Urinary bladder (tissue), 3 donors: ENCODE measurements at regions not wholly inside any gene's neighbourhood (a gene's known extent, or its start where the extent isn't known, plus 50 kb on each side); places are given as distances from the start of the nearest gene placed in this dataset.

Source experiments
- DNase-seq: peaks from one replicate; pipeline ENCODE4 v3.0.0-alpha.2; 2015; ENCODE audit errors: extremely low spot score
- H3K27ac ChIP-seq: one replicate; pipeline ENCODE4 v1.5.1; 2013; ENCODE audit warnings: low read depth, mild to moderate bottlenecking, moderate library complexity
- H3K36me3 ChIP-seq: one replicate; pipeline ENCODE4 v1.6.1; 2013; ENCODE audit warnings: mild to moderate bottlenecking, moderate library complexity; ENCODE audit not compliant: insufficient read depth
- H3K4me1 ChIP-seq: one replicate; pipeline ENCODE4 v1.6.1; 2013; ENCODE audit warnings: mild to moderate bottlenecking, moderate library complexity; ENCODE audit not compliant: insufficient read depth
- H3K4me3 ChIP-seq: one replicate; pipeline ENCODE4 v1.5.1; 2013; ENCODE audit warnings: low read depth, low read length
- WGBS: extraction: QIAGEN DNeasy Blood & Tissue Kit; methylation state at CpG from one replicate; pipeline ENCODE4 v1.1.7; 2013; 5-methylcytosine and 5-hydroxymethylcytosine counted together
- donor health status: healthy with polysubstance abuse.
- donor health status: healthy.

DNA sequence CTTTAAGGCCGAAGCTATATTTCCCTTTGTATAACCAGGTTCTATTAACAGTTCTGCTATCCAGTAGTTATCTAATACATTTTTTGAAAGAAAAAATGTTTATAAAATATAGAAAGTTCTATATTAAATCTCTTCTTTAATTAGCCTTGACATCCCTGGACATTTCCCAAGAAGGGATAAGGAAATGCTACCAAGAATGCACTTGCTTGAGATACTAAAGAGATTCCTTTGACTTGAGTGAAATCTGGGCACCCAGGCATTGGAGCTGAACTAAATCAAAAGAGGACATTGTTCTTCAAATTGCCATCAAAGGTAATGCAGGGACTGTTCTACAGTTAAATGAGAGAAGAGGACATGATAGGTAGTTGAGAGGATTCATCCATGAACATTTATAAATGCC is 535.9 kb upstream of the FAT3 start:
- no peaks in the 10 kb centered on the region for H3K36me3 ChIP-seq
- DNase-seq, result no peak
- H3K27ac ChIP-seq, result no peak overlapping the region
- WGBS, result 85% methylated on average over 1 of the region's 1 CpG
- no peak overlapping the region for H3K4me3 ChIP-seq
- H3K4me1 ChIP-seq, result no peaks in the 10 kb centered on the region

DNA sequence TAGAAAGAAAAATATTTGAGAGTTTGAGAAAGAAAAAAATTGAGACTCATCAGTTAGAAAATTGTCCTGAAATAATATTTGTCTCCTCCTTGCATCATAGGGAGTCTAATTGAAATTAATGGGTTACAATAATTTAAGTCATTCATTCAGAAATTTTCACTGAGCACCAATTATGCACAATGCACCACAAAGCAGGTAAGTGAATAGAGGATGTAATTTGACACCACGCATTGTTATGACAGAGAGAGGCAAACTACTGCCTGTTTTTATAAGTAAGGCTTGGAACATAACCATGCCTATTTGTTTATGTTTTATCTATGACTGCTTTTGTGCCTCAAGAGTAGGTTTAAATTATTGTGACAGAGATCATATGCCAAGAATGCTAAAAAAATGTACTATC is 537.9 kb upstream of the FAT3 start:
- H3K36me3 ChIP-seq, result no peaks in the 10 kb centered on the region
- H3K27ac ChIP-seq, result no peak overlapping the region
- 79% methylated on average over 1 of the region's 1 CpG for WGBS

GRCh38 chr11:91686281-91686680 is 538.3 kb upstream of the FAT3 start:
- H3K4me3 ChIP-seq, result no peak overlapping the region
- no peaks in the 10 kb centered on the region for H3K36me3 ChIP-seq
- no peak overlapping the region for H3K27ac ChIP-seq
- DNase-seq, result no peak
- H3K4me1 ChIP-seq, result no peaks in the 10 kb centered on the region
- WGBS, result 72% methylated on average over 3 of the region's 3 CpGs

More for the DNA sequence above, 537.9 kb upstream of the FAT3 start:
- H3K4me3 ChIP-seq, result no peak overlapping the region
- DNase-seq, result no peak
- no peaks in the 10 kb centered on the region for H3K4me1 ChIP-seq

GRCh38 chr11:91673705-91674104 is 550.9 kb upstream of the FAT3 start:
- no peak overlapping the region for H3K27ac ChIP-seq
- H3K4me1 ChIP-seq, result no peaks in the 10 kb centered on the region
- no peaks in the 10 kb centered on the region for H3K36me3 ChIP-seq
- no peak overlapping the region for H3K4me3 ChIP-seq
- no peak for DNase-seq
- 85% methylated on average over 1 of the region's 1 CpG for WGBS

- H3K27ac ChIP-seq, result no peak overlapping the region
- no peaks in the 10 kb centered on the region for H3K36me3 ChIP-seq
- no peaks in the 10 kb centered on the region for H3K4me1 ChIP-seq
- no peak for DNase-seq
- no peak overlapping the region for H3K4me3 ChIP-seq
- 79% methylated on average over 3 of the region's 3 CpGs for WGBS
These were observed 560.1 kb upstream of the FAT3 start for GRCh38 chr11:91664521-91664920.

- no peaks in the 10 kb centered on the region for H3K4me1 ChIP-seq
- WGBS, result 39% methylated on average over 1 of the region's 1 CpG
- no peak overlapping the region for H3K27ac ChIP-seq
- H3K4me3 ChIP-seq, result no peak overlapping the region
- DNase-seq, result no peak
- H3K36me3 ChIP-seq, result no peaks in the 10 kb centered on the region
These were observed 564.6 kb upstream of the FAT3 start for GRCh38 chr11:91660036-91660435.

- no peaks in the 10 kb centered on the region for H3K4me1 ChIP-seq
- WGBS, result 39% methylated on average over 2 of the region's 2 CpGs
- H3K27ac ChIP-seq, result no peak overlapping the region
- no peak overlapping the region for H3K4me3 ChIP-seq
- DNase-seq, result peak; percentile 17
- H3K36me3 ChIP-seq, result no peaks in the 10 kb centered on the region
These were observed 569.9 kb upstream of the FAT3 start for GRCh38 chr11:91654686-91655085.

- DNase-seq, result no peak
- Histone ChIP-seq H3K4me3 (no peak overlapping the region), H3K4me1 (no peaks in the 10 kb centered on the region), H3K27ac (no peak overlapping the region), H3K36me3 (no peaks in the 10 kb centered on the region)
- WGBS, result 84% methylated on average over 2 of the region's 2 CpGs
These were observed 571.4 kb upstream of the FAT3 start for GRCh38 chr11:91653079-91653754.

- 39% methylated on average over 5 of the region's 5 CpGs for WGBS
These were observed 573.8 kb upstream of the FAT3 start for GRCh38 chr11:91650802-91651201.

DNA sequence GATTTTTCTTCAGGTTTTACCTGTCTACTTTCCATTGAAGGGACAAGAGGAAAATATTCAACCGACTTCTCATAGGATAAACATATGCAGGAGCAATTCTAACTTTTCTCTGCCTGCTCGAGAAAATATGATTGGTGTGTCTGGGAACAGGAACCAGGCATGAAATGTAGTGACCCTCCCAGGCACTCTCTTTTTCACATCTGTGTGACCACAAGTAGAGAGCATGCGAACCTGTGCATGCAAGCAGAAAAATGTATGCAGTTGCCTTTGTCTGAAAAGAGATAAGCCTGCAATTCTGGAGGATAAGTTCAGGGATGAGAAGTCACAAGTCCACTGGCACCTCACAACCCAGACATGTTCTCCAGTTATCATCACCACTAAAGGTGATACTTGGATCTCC is 583.5 kb upstream of the FAT3 start:
- H3K4me3 ChIP-seq, result no peak overlapping the region
- H3K36me3 ChIP-seq, result no peaks in the 10 kb centered on the region
- no peaks in the 10 kb centered on the region for H3K4me1 ChIP-seq
- WGBS, result 95% methylated on average over 3 of the region's 3 CpGs
- DNase-seq, result no peak
- no peak overlapping the region for H3K27ac ChIP-seq

More at GRCh38 chr11:91650802-91651201, 573.8 kb upstream of the FAT3 start:
- no peaks in the 10 kb centered on the region for H3K36me3 ChIP-seq
- no peak overlapping the region for H3K4me3 ChIP-seq
- H3K4me1 ChIP-seq, result no peaks in the 10 kb centered on the region
- no peak for DNase-seq
- no peak overlapping the region for H3K27ac ChIP-seq

DNA sequence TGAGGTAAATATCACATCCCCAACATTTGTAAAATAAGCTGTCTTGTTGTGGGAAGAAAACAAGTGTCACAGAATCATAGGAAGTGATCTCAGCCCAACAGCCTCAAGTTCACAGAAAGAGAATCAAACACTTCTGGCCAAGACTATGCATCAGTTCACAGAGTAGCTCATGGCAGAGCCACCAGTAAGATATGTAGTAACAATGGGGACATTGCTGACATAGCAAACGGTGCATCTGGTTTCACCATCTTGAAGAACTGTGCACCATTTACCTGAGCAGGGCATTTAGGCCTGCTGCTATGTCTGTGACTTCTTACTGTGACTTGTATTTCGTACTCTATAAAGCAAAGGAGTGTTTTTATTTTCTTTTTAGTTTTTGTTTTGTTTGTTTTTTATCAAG is 585.3 kb upstream of the FAT3 start:
- DNase-seq, result no peak
- H3K4me3 ChIP-seq, result no peak overlapping the region
- 90% methylated on average over 2 of the region's 2 CpGs for WGBS
- H3K27ac ChIP-seq, result no peak overlapping the region
- H3K36me3 ChIP-seq, result no peaks in the 10 kb centered on the region
- H3K4me1 ChIP-seq, result no peaks in the 10 kb centered on the region

DNA sequence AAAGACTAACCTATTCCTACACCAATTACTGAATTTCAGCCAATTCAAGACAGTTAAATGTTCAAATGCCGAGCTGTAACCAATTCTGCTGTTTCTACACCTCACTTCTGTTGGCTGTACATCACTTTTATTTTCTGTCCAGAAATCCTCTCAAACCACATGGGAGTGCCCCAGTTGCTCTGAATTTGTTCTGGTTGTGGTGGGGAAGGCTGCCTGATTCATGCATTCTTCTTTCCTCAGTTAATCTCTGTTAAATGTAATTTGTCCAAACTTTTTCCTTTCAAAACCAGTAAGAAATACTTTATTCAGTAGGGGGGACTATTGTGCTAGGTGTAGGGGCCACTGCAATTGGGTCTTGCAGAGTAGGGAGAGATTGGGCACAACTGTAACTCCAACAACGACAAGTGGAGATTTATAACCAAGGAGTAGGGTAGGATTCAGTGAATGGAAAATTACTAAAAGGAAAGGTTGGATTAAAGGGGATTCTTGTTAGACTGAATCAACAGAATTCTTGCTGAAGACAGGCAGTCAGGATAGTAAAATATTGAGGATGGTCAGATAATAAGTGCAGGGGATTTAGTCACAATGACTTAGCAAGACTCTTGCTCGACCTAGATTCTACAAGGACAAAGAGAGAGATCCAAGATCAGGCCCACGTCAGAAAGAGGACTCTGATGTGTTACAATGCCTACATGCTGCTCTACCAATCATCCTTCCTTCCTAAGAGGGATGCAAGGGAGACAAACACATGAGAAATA is 593.5 kb upstream of the FAT3 start:
- Histone ChIP-seq H3K27ac (no peak overlapping the region), H3K4me1 (no peaks in the 10 kb centered on the region), H3K4me3 (no peak overlapping the region), H3K36me3 (no peaks in the 10 kb centered on the region)
- DNase-seq, result no peak
- WGBS, result 76% methylated on average over 4 of the region's 4 CpGs

GRCh38 chr11:91625495-91625894 is 599.1 kb upstream of the FAT3 start:
- 68% methylated on average over 1 of the region's 1 CpG for WGBS
- H3K36me3 ChIP-seq, result no peaks in the 10 kb centered on the region

GRCh38 chr11:91624021-91624420 is 600.6 kb upstream of the FAT3 start:
- H3K27ac ChIP-seq, result no peak overlapping the region
- 89% methylated on average over 5 of the region's 5 CpGs for WGBS
- no peak overlapping the region for H3K4me3 ChIP-seq
- H3K36me3 ChIP-seq, result no peaks in the 10 kb centered on the region
- DNase-seq, result no peak
- H3K4me1 ChIP-seq, result no peaks in the 10 kb centered on the region

More at GRCh38 chr11:91625495-91625894, 599.1 kb upstream of the FAT3 start:
- H3K4me3 ChIP-seq, result no peak overlapping the region
- no peaks in the 10 kb centered on the region for H3K4me1 ChIP-seq
- H3K27ac ChIP-seq, result no peak overlapping the region
- no peak for DNase-seq
